Smooth muscle cell (in vitro differentiated cells): ENCODE measurements at regions not wholly inside any gene's neighbourhood (a gene's known extent, or its start where the extent isn't known, plus 50 kb on each side); places are given as distances from the start of the nearest gene placed in this dataset.

Experiments used
- DNase-seq: peaks from one replicate; lab custom pipeline; 2025; ENCODE audit not compliant: unreplicated experiment; lab: John Stamatoyannopoulos, UW
- H2AFZ ChIP-seq: fragments of 200-600 bp; sonication (generic); 2 replicates; pipeline ENCODE4 v1.6.0; 2016; ENCODE audit warnings: antibody characterized with exemption, low read depth, mild to moderate bottlenecking
- H3F3A ChIP-seq: fragments of 200-600 bp; sonication (generic); 2 replicates; pipeline ENCODE4 v1.6.0; 2017; ENCODE audit warnings: antibody characterized with exemption, low read depth
- H3K27ac ChIP-seq: fragments of 200-600 bp; sonication (generic); 2 replicates; pipeline ENCODE4 v1.5.1; 2016; ENCODE audit warnings: low read depth, mild to moderate bottlenecking
- H3K27me3 ChIP-seq: fragments of 200-600 bp; sonication (generic); 2 replicates; pipeline ENCODE4 v1.6.1; 2016; ENCODE audit warnings: low read depth, mild to moderate bottlenecking
- H3K36me3 ChIP-seq: fragments of 200-600 bp; sonication (generic); 2 replicates; pipeline ENCODE4 v1.5.1; 2016; ENCODE audit warnings: low read depth
- H3K4me1 ChIP-seq: fragments of 200-600 bp; sonication (generic); 2 replicates; pipeline ENCODE4 v1.5.1; 2016; ENCODE audit warnings: low read depth
- H3K4me2 ChIP-seq: fragments of 200-600 bp; sonication (generic); 2 replicates; pipeline ENCODE4 v1.6.0; 2016; ENCODE audit warnings: mild to moderate bottlenecking
- H3K4me3 ChIP-seq: fragments of 200-600 bp; sonication (generic); 2 replicates; pipeline ENCODE4 v1.5.1; 2016; ENCODE audit warnings: mild to moderate bottlenecking
- H3K79me2 ChIP-seq: fragments of 200-600 bp; sonication (generic); 2 replicates; pipeline ENCODE4 v1.6.0; 2016; ENCODE audit warnings: low read depth, mild to moderate bottlenecking
- H3K9ac ChIP-seq: fragments of 200-600 bp; sonication (generic); 2 replicates; pipeline ENCODE4 v1.6.0; 2016; ENCODE audit warnings: low read depth
- H3K9me3 ChIP-seq: fragments of 200-600 bp; sonication (generic); replicated peaks from 2 replicates; pipeline ENCODE4 v1.5.1; 2016; ENCODE audit warnings: low read depth
- H4K20me1 ChIP-seq: fragments of 200-600 bp; sonication (generic); 2 replicates; pipeline ENCODE4 v1.6.0; 2016; ENCODE audit warnings: low read depth
- whole genome bisulfite sequencing: methylation state at CpG from one replicate; pipeline ENCODE4 v1.1.7; 2016; ENCODE audit warnings: low lambda C conversion rate; 5-methylcytosine and 5-hydroxymethylcytosine counted together
- TF ChIP-seq, protein P1 (sequence below): fragments of 200-600 bp; sonication (generic); IDR thresholded peaks from 2 replicates; pipeline ENCODE4 v1.5.1; 2017; ENCODE audit warnings: borderline replicate concordance, mild to moderate bottlenecking, antibody characterized with exemption; ENCODE audit not compliant: insufficient read depth, poor library complexity, severe bottlenecking

DNA sequence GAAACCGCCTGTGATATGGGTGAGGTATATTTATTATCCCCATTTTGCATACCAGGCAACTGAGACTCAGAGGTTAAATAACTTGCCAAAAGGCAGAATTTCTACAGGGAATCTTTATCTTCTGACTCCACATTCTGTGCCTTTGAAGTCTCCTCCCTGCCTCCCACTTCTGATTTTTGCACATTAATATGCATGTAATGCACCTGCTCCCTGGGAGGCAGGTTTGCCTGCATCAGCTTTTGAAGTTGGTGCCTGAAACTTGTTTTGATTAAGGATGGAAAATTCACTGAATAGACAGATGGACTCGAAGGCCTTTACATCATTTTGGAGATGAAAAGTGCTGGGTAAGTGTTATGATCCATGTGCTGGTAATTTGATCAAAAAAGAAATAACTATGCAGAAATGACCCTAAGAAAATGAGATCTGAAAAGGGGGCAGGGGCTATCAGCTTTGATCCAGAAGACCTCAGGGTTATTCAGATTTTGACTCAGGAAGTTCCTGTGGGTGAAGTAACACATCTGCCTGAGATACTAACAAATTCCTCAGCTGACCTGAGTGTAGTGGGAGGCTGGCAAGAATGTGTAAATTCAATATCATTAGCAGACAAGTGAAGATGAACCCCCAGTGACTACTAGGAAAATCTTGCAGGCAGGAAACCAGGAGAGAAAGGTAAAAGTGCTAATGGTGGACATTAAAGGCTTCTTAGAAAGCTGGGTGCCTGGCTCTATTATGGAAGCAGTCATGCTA, 167.5 kb upstream of the BOD1L1 start:
- no peak for DNase-seq
- H3K36me3 ChIP-seq = no peaks in the 10 kb centered on the region

DNA sequence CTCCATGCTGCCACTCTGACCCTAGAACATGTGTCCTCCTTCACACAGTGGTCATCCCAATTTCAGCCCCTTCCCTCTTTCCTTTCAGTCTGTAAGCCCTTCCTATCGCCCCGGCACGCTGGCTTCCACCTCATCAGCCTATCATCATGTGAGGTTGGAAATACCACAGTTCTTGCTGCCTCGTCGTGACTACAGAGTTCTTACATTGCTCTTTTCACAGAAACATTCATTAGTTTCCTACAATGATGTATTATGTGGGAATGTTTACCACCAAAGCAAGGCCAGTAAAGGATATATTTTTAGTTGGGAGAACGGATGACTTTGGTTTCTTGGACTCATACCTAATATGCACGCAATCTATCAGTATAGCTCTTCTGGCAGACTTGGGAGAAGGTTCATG, 169.5 kb upstream of the BOD1L1 start:
- Histone ChIP-seq H3K27me3 (no peaks in the 10 kb centered on the region), H3F3A (no peaks in the 10 kb centered on the region), H3K27ac (no peak overlapping the region), H3K79me2 (no peaks in the 10 kb centered on the region), H3K9ac (no peak overlapping the region), H3K4me1 (no peaks in the 10 kb centered on the region), H4K20me1 (no peaks in the 10 kb centered on the region), H3K4me2 (no peak overlapping the region), H3K36me3 (no peaks in the 10 kb centered on the region), H3K4me3 (no peak overlapping the region), H3K9me3 (no peaks in the 10 kb centered on the region), H2AFZ (no peak overlapping the region)
- DNase-seq = no peak
- TF ChIP-seq, protein P1, sequence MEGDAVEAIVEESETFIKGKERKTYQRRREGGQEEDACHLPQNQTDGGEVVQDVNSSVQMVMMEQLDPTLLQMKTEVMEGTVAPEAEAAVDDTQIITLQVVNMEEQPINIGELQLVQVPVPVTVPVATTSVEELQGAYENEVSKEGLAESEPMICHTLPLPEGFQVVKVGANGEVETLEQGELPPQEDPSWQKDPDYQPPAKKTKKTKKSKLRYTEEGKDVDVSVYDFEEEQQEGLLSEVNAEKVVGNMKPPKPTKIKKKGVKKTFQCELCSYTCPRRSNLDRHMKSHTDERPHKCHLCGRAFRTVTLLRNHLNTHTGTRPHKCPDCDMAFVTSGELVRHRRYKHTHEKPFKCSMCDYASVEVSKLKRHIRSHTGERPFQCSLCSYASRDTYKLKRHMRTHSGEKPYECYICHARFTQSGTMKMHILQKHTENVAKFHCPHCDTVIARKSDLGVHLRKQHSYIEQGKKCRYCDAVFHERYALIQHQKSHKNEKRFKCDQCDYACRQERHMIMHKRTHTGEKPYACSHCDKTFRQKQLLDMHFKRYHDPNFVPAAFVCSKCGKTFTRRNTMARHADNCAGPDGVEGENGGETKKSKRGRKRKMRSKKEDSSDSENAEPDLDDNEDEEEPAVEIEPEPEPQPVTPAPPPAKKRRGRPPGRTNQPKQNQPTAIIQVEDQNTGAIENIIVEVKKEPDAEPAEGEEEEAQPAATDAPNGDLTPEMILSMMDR = no peak
- 92% methylated on average over 7 of the region's 7 CpGs for WGBS

More for the DNA sequence above, 167.5 kb upstream of the BOD1L1 start:
- Histone ChIP-seq H3K27ac (no peak overlapping the region), H2AFZ (no peak overlapping the region), H3K4me1 (no peaks in the 10 kb centered on the region), H3K4me3 (no peak overlapping the region), H3K79me2 (no peaks in the 10 kb centered on the region), H3F3A (no peaks in the 10 kb centered on the region), H3K4me2 (no peak overlapping the region), H3K27me3 (no peaks in the 10 kb centered on the region), H3K9me3 (no peaks in the 10 kb centered on the region), H3K9ac (no peak overlapping the region), H4K20me1 (no peaks in the 10 kb centered on the region)
- TF ChIP-seq, protein P1 = no peak
- WGBS = 76% methylated on average over 2 of the region's 2 CpGs

DNA sequence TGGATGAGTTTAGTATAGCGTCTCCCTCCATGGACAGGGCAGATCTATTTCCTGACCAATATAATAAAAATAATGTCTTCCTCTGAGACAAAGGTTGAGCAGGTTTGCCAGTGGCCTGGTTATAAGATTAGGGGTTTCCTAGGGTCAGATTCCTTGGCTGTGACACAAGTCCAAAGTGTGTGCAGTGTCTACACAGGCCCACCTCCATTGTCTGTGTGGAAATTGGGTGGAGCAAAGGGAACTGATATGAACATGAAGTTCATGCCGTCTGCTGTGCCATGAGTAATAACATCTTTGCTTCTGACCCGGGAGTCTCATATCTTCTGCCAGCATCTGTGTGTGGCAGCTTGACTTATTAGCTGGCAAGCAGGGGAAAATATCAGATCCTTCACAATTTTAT, 187.7 kb upstream of the BOD1L1 start:
- no peak overlapping the region for H3K4me2 ChIP-seq
- no peaks in the 10 kb centered on the region for H3K9me3 ChIP-seq
- TF ChIP-seq, protein P1 = no peak
- no peak overlapping the region for H2AFZ ChIP-seq
- H3K27ac ChIP-seq = no peak overlapping the region
- no peaks in the 10 kb centered on the region for H3K4me1 ChIP-seq
- no peaks in the 10 kb centered on the region for H3K79me2 ChIP-seq
- no peak for DNase-seq
- H3F3A ChIP-seq = no peaks in the 10 kb centered on the region
- no peaks in the 10 kb centered on the region for H4K20me1 ChIP-seq
- no peaks in the 10 kb centered on the region for H3K27me3 ChIP-seq
- H3K4me3 ChIP-seq = no peak overlapping the region
- H3K36me3 ChIP-seq = no peaks in the 10 kb centered on the region
- WGBS = 98% methylated on average over 3 of the region's 3 CpGs
- H3K9ac ChIP-seq = no peak overlapping the region

DNA sequence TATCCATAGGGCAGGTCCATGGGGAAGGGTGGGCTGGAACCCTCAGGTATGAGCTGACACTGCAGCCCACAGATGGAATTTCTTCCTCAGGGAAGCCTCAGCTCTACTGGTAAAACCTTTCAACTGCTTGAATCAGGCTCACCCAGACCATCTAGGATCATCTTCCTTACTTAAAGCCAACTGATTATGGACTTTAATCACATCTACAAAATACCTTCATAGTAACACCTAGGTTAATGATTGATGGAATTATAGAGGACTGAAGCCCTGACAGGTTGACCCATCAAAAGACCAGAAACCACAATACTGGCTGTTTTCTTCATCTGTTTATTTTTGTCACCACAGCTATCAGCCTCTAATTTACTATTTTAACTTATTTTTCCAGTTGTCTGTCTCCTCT, 188.9 kb upstream of the BOD1L1 start:
- no peak for DNase-seq
- Histone ChIP-seq H3K9me3 (no peaks in the 10 kb centered on the region), H3K4me1 (no peaks in the 10 kb centered on the region), H4K20me1 (no peaks in the 10 kb centered on the region), H3K36me3 (no peaks in the 10 kb centered on the region), H3K4me3 (no peak overlapping the region), H3K27me3 (no peaks in the 10 kb centered on the region), H3K4me2 (no peak overlapping the region), H3F3A (no peaks in the 10 kb centered on the region), H3K79me2 (no peaks in the 10 kb centered on the region), H3K9ac (no peak overlapping the region), H3K27ac (no peak overlapping the region), H2AFZ (no peak overlapping the region)
- TF ChIP-seq, protein P1 = no peak
